Colonic mucosa (tissue), 4 donors: ENCODE measurements at regions not wholly inside any gene's neighbourhood (a gene's known extent, or its start where the extent isn't known, plus 50 kb on each side); places are given as distances from the start of the nearest gene placed in this dataset.

Experiments used
- DNase-seq: peaks from one replicate; pipeline ENCODE4 v3.0.0-alpha.2; 2020
- H3K27ac ChIP-seq: fragments of 200-600 bp; one replicate; pipeline ENCODE4 v1.8.0; 2021
- H3K27me3 ChIP-seq: fragments of 200-600 bp; one replicate; pipeline ENCODE4 v1.8.0; 2021
- H3K36me3 ChIP-seq: fragments of 200-600 bp; one replicate; pipeline ENCODE4 v1.8.0; 2021
- H3K4me1 ChIP-seq: fragments of 200-600 bp; one replicate; pipeline ENCODE4 v1.8.0; 2021; ENCODE audit warnings: mild to moderate bottlenecking
- H3K4me3 ChIP-seq: fragments of 200-600 bp; one replicate; pipeline ENCODE4 v1.8.0; 2021
- H3K9ac ChIP-seq, 2 donors: one replicate each; pipeline ENCODE4 v1.7.0; 2013; ENCODE audit warnings: control low read depth in 2 of 2, low read depth in 2 of 2, low read length in 2 of 2
- H3K9me3 ChIP-seq: fragments of 200-600 bp; one replicate; pipeline ENCODE4 v1.8.0; 2021
- CTCF ChIP-seq: fragments of 200-600 bp; IDR thresholded peaks from one replicate; pipeline ENCODE4 v1.8.0; 2022; ENCODE audit warnings: antibody characterized with exemption, mild to moderate bottlenecking
- intact Hi-C: fragments of 100-400 bp; cut with DNase I; formaldehyde crosslinking; loops from one replicate; pipeline ENCODE4 v1.14.1; 2022
- donor health status: healthy.
- donor health status: DM: no; HTN: no; CAD: no.
- donor health status: DM: no; HTN: no; CAD: no.

- H3K9me3 ChIP-seq: no peaks in the 10 kb centered on the region
- no peaks in the 10 kb centered on the region for H3K36me3 ChIP-seq
- no peak overlapping the region for H3K27ac ChIP-seq
- intact Hi-C loops: no loop called here
- no peak for DNase-seq
- H3K4me3 ChIP-seq: no peak overlapping the region
- H3K9ac ChIP-seq: no peak overlapping the region
- no peaks in the 10 kb centered on the region for H3K27me3 ChIP-seq
- TF ChIP-seq CTCF: no peak
- no peaks in the 10 kb centered on the region for H3K4me1 ChIP-seq
Measured at GRCh38 chr11:103844327-103845215, 191.9 kb upstream of the DDI1 start.

- Histone ChIP-seq H3K9ac (no peak overlapping the region), H3K27ac (no peak overlapping the region), H3K4me3 (no peak overlapping the region), H3K4me1 (no peaks in the 10 kb centered on the region), H3K36me3 (no peaks in the 10 kb centered on the region), H3K27me3 (no peaks in the 10 kb centered on the region), H3K9me3 (no peaks in the 10 kb centered on the region)
- DNase-seq: no peak
- no peak for TF ChIP-seq CTCF
- intact Hi-C loops: no loop called here
Measured at GRCh38 chr11:103845331-103845730, 191.1 kb upstream of the DDI1 start.

GRCh38 chr11:103848686-103849085 lies 187.8 kb upstream of the DDI1 start:
- TF ChIP-seq CTCF: no peak
- no peaks in the 10 kb centered on the region for H3K36me3 ChIP-seq

GRCh38 chr11:103849366-103849765 lies 187.1 kb upstream of the DDI1 start:
- intact Hi-C loops: no loop called here
- H3K4me1 ChIP-seq: no peaks in the 10 kb centered on the region
- no peaks in the 10 kb centered on the region for H3K36me3 ChIP-seq
- no peaks in the 10 kb centered on the region for H3K9me3 ChIP-seq
- H3K27me3 ChIP-seq: no peaks in the 10 kb centered on the region
- H3K4me3 ChIP-seq: no peak overlapping the region
- TF ChIP-seq CTCF: no peak
- no peak for DNase-seq
- no peak overlapping the region for H3K27ac ChIP-seq
- no peak overlapping the region for H3K9ac ChIP-seq

More at GRCh38 chr11:103848686-103849085, 187.8 kb upstream of the DDI1 start:
- no peak for DNase-seq
- Histone ChIP-seq H3K4me1 (no peaks in the 10 kb centered on the region), H3K9me3 (no peaks in the 10 kb centered on the region), H3K27me3 (no peaks in the 10 kb centered on the region), H3K27ac (no peak overlapping the region), H3K4me3 (no peak overlapping the region), H3K9ac (no peak overlapping the region)
- intact Hi-C loops: no loop called here

GRCh38 chr11:103850419-103851165 lies 185.8 kb upstream of the DDI1 start:
- intact Hi-C loops: no loop called here
- DNase-seq: no peak

More at GRCh38 chr11:103850419-103851165, 185.8 kb upstream of the DDI1 start:
- no peak overlapping the region for H3K4me3 ChIP-seq
- H3K36me3 ChIP-seq: no peaks in the 10 kb centered on the region
- H3K9me3 ChIP-seq: no peaks in the 10 kb centered on the region
- no peak overlapping the region for H3K27ac ChIP-seq
- H3K4me1 ChIP-seq: no peaks in the 10 kb centered on the region
- no peaks in the 10 kb centered on the region for H3K27me3 ChIP-seq
- TF ChIP-seq CTCF: no peak
- no peak overlapping the region for H3K9ac ChIP-seq
